ENCODE measurements at regions not wholly inside any gene's neighbourhood (a gene's known extent, or its start where the extent isn't known, plus 50 kb on each side); places are given as distances from the start of the nearest gene placed in this dataset.

GRCh38 chr18:11488175-11488574 is 121.2 kb upstream of the SLC35G4 start:
- TF ChIP-seq, protein P1, sequence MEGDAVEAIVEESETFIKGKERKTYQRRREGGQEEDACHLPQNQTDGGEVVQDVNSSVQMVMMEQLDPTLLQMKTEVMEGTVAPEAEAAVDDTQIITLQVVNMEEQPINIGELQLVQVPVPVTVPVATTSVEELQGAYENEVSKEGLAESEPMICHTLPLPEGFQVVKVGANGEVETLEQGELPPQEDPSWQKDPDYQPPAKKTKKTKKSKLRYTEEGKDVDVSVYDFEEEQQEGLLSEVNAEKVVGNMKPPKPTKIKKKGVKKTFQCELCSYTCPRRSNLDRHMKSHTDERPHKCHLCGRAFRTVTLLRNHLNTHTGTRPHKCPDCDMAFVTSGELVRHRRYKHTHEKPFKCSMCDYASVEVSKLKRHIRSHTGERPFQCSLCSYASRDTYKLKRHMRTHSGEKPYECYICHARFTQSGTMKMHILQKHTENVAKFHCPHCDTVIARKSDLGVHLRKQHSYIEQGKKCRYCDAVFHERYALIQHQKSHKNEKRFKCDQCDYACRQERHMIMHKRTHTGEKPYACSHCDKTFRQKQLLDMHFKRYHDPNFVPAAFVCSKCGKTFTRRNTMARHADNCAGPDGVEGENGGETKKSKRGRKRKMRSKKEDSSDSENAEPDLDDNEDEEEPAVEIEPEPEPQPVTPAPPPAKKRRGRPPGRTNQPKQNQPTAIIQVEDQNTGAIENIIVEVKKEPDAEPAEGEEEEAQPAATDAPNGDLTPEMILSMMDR (IDR thresholded peaks at IDR 0.05), result no peak
- no peak for TF ChIP-seq POLR2AphosphoS5 (IDR thresholded peaks at IDR 0.05)
